B cell (primary cell): ENCODE measurements at regions not wholly inside any gene's neighbourhood (a gene's known extent, or its start where the extent isn't known, plus 50 kb on each side); places are given as distances from the start of the nearest gene placed in this dataset.

Source experiments
- EZH2 ChIP-seq: IDR thresholded peaks from 2 replicates; pipeline ENCODE4 v1.6.1; 2012; ENCODE audit warnings: borderline replicate concordance, low read depth, mild to moderate bottlenecking, moderate library complexity, low read length; ENCODE audit not compliant: insufficient read depth, poor library complexity, severe bottlenecking
- TF ChIP-seq, protein P1 (sequence below): fragments of 200-600 bp; IDR thresholded peaks from one replicate; pipeline ENCODE4 v1.8.0; 2022; ENCODE audit warnings: antibody characterized with exemption, mild to moderate bottlenecking

DNA sequence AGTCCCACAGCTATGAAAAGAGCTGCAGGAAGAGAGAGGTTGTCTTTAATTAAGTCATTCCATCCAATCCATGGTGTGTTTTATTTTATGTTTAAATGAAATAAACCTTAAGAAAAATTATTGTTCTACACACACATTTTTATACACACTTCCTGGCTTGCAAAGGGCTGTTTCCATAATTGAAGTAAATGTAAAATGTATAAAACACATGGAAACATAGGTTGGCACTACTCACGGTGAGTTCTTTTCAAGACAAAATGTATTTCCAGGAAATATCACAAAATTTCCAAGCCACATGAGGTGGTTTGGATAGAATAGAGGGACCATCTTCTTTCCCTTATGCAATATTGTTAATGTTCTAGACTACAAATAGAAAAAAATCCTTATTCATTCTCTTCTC, 426.8 kb upstream of the USP24 start:
- TF ChIP-seq, protein P1, sequence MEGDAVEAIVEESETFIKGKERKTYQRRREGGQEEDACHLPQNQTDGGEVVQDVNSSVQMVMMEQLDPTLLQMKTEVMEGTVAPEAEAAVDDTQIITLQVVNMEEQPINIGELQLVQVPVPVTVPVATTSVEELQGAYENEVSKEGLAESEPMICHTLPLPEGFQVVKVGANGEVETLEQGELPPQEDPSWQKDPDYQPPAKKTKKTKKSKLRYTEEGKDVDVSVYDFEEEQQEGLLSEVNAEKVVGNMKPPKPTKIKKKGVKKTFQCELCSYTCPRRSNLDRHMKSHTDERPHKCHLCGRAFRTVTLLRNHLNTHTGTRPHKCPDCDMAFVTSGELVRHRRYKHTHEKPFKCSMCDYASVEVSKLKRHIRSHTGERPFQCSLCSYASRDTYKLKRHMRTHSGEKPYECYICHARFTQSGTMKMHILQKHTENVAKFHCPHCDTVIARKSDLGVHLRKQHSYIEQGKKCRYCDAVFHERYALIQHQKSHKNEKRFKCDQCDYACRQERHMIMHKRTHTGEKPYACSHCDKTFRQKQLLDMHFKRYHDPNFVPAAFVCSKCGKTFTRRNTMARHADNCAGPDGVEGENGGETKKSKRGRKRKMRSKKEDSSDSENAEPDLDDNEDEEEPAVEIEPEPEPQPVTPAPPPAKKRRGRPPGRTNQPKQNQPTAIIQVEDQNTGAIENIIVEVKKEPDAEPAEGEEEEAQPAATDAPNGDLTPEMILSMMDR = no peak
- no peak for TF ChIP-seq EZH2
